Glutamatergic neuron (in vitro differentiated cells): ENCODE measurements at regions not wholly inside any gene's neighbourhood (a gene's known extent, or its start where the extent isn't known, plus 50 kb on each side); places are given as distances from the start of the nearest gene placed in this dataset.

Experiments
- DNase-seq: peaks from one replicate; pipeline ENCODE4 v3.0.0; 2022
- H3K27ac Mint-ChIP-seq: one replicate; pipeline ENCODE4 v1.8.0; 2020; ENCODE audit warnings: mild to moderate bottlenecking, mixed read lengths, inconsistent platforms; ENCODE audit not compliant: unreplicated experiment
- H3K27me3 Mint-ChIP-seq: one replicate; pipeline ENCODE4 v1.8.0; 2020; ENCODE audit warnings: mild to moderate bottlenecking, moderate library complexity, mixed read lengths, inconsistent platforms; ENCODE audit not compliant: unreplicated experiment
- H3K36me3 Mint-ChIP-seq: one replicate; pipeline ENCODE4 v1.8.0; 2020; ENCODE audit warnings: mild to moderate bottlenecking, mixed read lengths, inconsistent platforms; ENCODE audit not compliant: unreplicated experiment
- H3K4me1 Mint-ChIP-seq: one replicate; pipeline ENCODE4 v1.8.0; 2020; ENCODE audit warnings: mild to moderate bottlenecking, low read depth, mixed read lengths, inconsistent platforms; ENCODE audit not compliant: unreplicated experiment
- H3K4me3 Mint-ChIP-seq: one replicate; pipeline ENCODE4 v1.8.0; 2020; ENCODE audit warnings: mild to moderate bottlenecking, mixed read lengths, inconsistent platforms; ENCODE audit not compliant: unreplicated experiment
- H3K9me3 Mint-ChIP-seq: one replicate; pipeline ENCODE4 v1.8.0; 2020; ENCODE audit warnings: mild to moderate bottlenecking, moderate library complexity, mixed read lengths, inconsistent platforms; ENCODE audit not compliant: unreplicated experiment
- TF ChIP-seq, protein P1 (sequence below): fragments of 200-600 bp; sonication (generic); IDR thresholded peaks from one replicate; pipeline ENCODE4 v1.5.0; 2021; ENCODE audit not compliant: partially characterized antibody, unreplicated experiment

DNA sequence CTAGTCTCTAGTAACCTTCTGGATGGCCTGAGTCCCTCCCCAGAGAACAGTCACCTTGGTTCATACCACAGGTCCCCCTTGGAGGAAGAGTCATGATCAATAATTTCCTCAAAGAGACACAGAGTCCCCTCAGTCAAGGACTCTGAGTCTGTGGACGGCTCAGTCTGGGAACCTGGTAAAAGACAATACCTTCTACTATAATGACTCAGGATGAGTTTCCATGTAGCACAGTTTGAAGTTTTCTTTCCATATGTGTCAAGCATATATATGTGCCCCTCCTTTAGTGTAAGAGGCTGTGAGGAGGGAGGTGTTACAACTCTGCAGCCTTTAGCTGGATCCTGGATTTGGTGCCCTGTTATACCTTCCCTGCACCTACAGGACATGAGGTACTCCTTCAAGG is 54.4 kb upstream of the TSKU start:
- TF ChIP-seq, protein P1, sequence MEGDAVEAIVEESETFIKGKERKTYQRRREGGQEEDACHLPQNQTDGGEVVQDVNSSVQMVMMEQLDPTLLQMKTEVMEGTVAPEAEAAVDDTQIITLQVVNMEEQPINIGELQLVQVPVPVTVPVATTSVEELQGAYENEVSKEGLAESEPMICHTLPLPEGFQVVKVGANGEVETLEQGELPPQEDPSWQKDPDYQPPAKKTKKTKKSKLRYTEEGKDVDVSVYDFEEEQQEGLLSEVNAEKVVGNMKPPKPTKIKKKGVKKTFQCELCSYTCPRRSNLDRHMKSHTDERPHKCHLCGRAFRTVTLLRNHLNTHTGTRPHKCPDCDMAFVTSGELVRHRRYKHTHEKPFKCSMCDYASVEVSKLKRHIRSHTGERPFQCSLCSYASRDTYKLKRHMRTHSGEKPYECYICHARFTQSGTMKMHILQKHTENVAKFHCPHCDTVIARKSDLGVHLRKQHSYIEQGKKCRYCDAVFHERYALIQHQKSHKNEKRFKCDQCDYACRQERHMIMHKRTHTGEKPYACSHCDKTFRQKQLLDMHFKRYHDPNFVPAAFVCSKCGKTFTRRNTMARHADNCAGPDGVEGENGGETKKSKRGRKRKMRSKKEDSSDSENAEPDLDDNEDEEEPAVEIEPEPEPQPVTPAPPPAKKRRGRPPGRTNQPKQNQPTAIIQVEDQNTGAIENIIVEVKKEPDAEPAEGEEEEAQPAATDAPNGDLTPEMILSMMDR, result no peak
- H3K4me1 Mint-ChIP-seq, result peaks cover 4% of the 10 kb centered on the region
- peaks cover 3% of the 10 kb centered on the region for H3K27me3 Mint-ChIP-seq
- peaks cover 2% of the 10 kb centered on the region for H3K9me3 Mint-ChIP-seq
- no peak overlapping the region for H3K27ac Mint-ChIP-seq
- H3K4me3 Mint-ChIP-seq, result no peak overlapping the region
- H3K36me3 Mint-ChIP-seq, result no peaks in the 10 kb centered on the region
- DNase-seq, result no peak

DNA sequence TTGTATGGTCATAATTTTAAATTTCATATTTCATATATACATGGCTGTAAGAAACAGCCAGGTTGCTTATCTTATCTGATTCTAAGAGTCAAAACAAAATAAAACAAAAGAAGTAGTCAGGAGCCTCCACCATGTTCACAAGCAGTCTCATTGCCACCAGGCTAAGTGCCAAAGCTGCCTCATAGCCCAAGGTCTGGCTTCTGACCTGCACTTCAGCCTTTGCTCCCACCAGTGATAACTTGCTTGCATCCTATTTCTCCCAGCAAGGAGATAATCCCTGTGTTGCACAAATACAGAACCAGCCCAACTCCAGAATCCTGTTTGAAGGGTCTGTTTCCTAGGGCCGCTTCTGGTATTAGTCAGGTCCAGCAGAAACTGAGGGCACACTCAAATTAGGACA is 53.9 kb upstream of the TSKU start:
- peaks cover 2% of the 10 kb centered on the region for H3K9me3 Mint-ChIP-seq
- H3K36me3 Mint-ChIP-seq, result no peaks in the 10 kb centered on the region
- no peak overlapping the region for H3K27ac Mint-ChIP-seq
- peaks cover 4% of the 10 kb centered on the region for H3K4me1 Mint-ChIP-seq
- H3K27me3 Mint-ChIP-seq, result peaks cover 3% of the 10 kb centered on the region
- DNase-seq, result no peak
- no peak overlapping the region for H3K4me3 Mint-ChIP-seq
- TF ChIP-seq, protein P1, result no peak

DNA sequence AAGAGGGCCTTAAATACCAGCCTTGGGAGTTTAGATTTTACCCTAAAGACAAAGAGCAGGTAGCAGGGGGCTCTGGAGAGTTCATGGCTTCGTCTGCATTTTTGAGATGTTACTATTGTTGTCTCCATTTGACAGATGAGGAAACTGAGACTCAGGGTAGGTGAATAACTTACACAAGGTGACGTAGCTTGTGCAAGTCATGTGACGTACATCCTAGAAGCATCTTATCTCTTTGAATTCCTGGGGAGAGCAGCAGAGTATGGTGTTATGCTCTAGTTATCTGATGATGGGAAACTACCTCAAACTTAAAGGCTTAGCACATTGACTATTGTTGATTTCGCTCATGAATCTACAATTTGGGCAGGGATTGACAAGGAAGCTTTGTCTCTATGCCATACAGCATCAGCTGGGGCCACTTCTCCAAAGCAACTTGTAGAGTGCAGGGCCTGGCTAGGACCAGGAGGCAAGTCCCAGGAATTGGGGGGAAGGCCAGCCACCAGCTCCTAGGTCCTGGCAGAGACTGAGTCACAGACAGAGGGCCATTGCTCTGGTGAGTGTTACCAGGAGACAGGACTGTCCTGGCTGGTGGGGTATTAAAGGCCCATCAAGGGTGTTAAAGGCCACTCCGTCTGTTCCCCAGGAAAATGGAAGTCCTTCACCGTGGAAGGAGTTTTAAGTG is 52.1 kb upstream of the TSKU start:
- H3K36me3 Mint-ChIP-seq, result no peaks in the 10 kb centered on the region
- DNase-seq, result no peak
- no peak overlapping the region for H3K27ac Mint-ChIP-seq
- TF ChIP-seq, protein P1, result no peak
- H3K9me3 Mint-ChIP-seq, result peaks cover 2% of the 10 kb centered on the region
- peaks cover 3% of the 10 kb centered on the region for H3K27me3 Mint-ChIP-seq
- peaks cover 12% of the 10 kb centered on the region for H3K4me1 Mint-ChIP-seq
- H3K4me3 Mint-ChIP-seq, result no peak overlapping the region

DNA sequence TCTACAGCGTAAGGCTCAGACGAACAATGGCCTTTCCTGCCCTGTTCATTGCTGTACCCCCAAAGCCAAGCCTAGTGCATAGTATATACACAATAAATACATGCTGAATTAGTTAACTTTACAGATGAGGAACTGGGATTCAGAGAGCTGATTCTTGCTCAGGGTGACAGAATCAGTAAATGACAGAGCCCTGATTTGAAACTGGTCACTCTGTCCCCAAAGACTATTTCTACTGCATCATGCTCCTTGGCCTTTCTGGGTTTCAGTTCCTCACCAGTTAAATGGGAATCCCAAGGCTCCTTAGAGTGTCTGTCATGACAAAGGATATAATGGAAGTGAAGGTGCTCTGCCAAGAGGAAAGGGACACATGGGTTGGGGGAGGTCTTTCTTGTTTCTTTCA is 50.5 kb upstream of the TSKU start:
- DNase-seq, result no peak
- H3K9me3 Mint-ChIP-seq, result peaks cover 6% of the 10 kb centered on the region
- H3K36me3 Mint-ChIP-seq, result no peaks in the 10 kb centered on the region
- H3K27me3 Mint-ChIP-seq, result no peaks in the 10 kb centered on the region
- H3K27ac Mint-ChIP-seq, result no peak overlapping the region
- TF ChIP-seq, protein P1, result no peak
- H3K4me1 Mint-ChIP-seq, result peaks cover 20% of the 10 kb centered on the region
- peak overlapping the region; percentile 4 for H3K4me3 Mint-ChIP-seq
